Prostate gland (tissue), 2 donors: ENCODE measurements at regions not wholly inside any gene's neighbourhood (a gene's known extent, or its start where the extent isn't known, plus 50 kb on each side); places are given as distances from the start of the nearest gene placed in this dataset.

Experiments used
- DNase-seq: peaks from one replicate; pipeline ENCODE4 v3.0.0-alpha.2; 2019; ENCODE audit warnings: low spot score
- H3K27ac ChIP-seq, 2 donors: fragments of 200-600 bp; sonication (generic); 2 replicates each; pipeline ENCODE4 v1.5.1; 2017 to 2019
- H3K27me3 ChIP-seq: fragments of 200-600 bp; sonication (generic); replicated peaks from 2 replicates; pipeline ENCODE4 v1.5.1; 2019; ENCODE audit not compliant: insufficient read depth
- H3K36me3 ChIP-seq, 2 donors: fragments of 200-600 bp; sonication (generic); 1 replicate in 1 of 2; 2 replicates in 1 of 2; pipeline versions ENCODE4 v1.5.1 to v1.8.1; 2017 to 2019
- H3K4me1 ChIP-seq: fragments of 200-600 bp; sonication (generic); replicated peaks from 2 replicates; pipeline ENCODE4 v1.5.1; 2019
- H3K4me3 ChIP-seq, 2 donors: fragments of 200-600 bp; sonication (generic); 2 replicates each; pipeline ENCODE4 v1.5.1; 2017 to 2019
- H3K9me3 ChIP-seq: fragments of 200-600 bp; sonication (generic); 2 replicates; pipeline ENCODE4 v1.5.1; 2017
- CTCF ChIP-seq, 4 experiments: fragments of 200-600 bp in 2 of 4; fragments of 450-650 bp in 2 of 4; sonication (generic) in 2 of 4; IDR thresholded peaks; 1 replicate in 3 of 4; 2 replicates in 1 of 4; pipeline ENCODE4 v1.5.1; 2016 to 2019; ENCODE audit warnings: antibody characterized with exemption in 4 of 4, mild to moderate bottlenecking in 2 of 4, moderate library complexity in 2 of 4
- POLR2A ChIP-seq: fragments of 450-650 bp; IDR thresholded peaks from one replicate; pipeline ENCODE4 v1.6.1; 2016; ENCODE audit warnings: antibody characterized with exemption, mild to moderate bottlenecking
- POLR2AphosphoS5 ChIP-seq: sonication (generic); formaldehyde crosslinking; IDR thresholded peaks from one replicate; pipeline ENCODE4 v1.6.1; 2017; ENCODE audit warnings: antibody characterized with exemption
- WGBS: methylation state at CpG from one replicate; pipeline ENCODE4 v1.1.5; 2018; 5-methylcytosine and 5-hydroxymethylcytosine counted together
- intact Hi-C: fragments of 100-400 bp; cut with DNase I; formaldehyde crosslinking; loops from one replicate; pipeline ENCODE4 v1.14.2; 2022

DNA sequence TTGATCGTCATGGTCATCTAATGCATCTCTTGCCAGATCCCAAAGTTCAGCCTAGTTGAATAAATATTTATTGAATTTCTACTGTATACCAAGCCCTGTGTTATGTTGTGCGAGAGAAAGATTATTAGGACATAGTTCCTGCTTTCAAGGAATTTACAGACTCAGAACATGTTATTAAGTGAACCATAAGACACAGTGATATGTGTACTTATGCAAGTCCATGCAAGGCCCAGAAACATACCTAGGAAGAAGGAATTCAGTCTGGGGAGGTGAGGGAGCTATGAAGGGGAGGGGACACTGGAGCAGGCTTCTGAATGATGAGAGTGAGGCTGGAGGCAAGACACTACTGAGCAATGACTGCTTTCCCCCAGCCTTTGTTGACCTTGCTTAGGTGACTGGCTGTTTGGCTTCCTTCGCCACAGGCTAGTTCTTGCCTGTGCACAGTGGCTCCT lies 81.4 kb downstream of the ACAA2 start:
- WGBS: 52% methylated on average over 3 of the region's 3 CpGs
- DNase-seq: peak; percentile 65
- TF ChIP-seq POLR2A (no peak), POLR2AphosphoS5 (peak; percentile 80)
- Histone ChIP-seq H3K27me3 (no peaks in the 10 kb centered on the region), H3K9me3 (no peaks in the 10 kb centered on the region), H3K4me3 (no peak overlapping the region), H3K4me1 (no peaks in the 10 kb centered on the region), H3K27ac (no peak overlapping the region), H3K36me3 (no peaks in the 10 kb centered on the region)
- intact Hi-C loops: no loop called here

GRCh38 chr18:49731421-49731841 lies 81.9 kb downstream of the ACAA2 start:
- H3K36me3 ChIP-seq: no peaks in the 10 kb centered on the region
- H3K4me3 ChIP-seq: no peak overlapping the region
- DNase-seq: no peak
- TF ChIP-seq CTCF (IDR thresholded peaks at IDR 0.05) (no peak), POLR2AphosphoS5 (no peak), POLR2A (no peak)
- intact Hi-C loops: no loop called here
- WGBS: 58% methylated on average over 5 of the region's 5 CpGs
- H3K27ac ChIP-seq: no peak overlapping the region
- no peaks in the 10 kb centered on the region for H3K4me1 ChIP-seq
- H3K9me3 ChIP-seq: no peaks in the 10 kb centered on the region
- no peaks in the 10 kb centered on the region for H3K27me3 ChIP-seq

DNA sequence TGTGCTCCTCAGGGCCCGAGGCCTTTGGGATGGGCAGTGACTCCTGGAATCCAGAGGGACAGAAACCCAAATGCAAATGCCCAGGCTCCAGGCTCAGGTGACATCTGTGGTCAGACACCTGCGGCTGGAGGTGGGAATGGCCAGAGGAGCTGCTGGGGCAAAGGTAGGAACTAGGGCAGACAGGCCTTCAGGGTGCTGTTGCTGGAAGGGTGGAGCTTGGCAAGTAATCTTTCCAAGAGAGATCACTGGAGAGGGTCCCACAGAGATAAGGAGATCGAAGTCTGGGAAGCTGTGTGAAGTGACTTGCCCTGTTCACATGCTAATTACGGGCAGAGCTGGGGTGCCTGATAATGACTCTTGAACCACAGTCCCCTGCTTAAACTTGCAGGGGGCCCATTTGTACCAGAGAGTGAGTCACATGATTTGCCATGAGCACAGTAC lies 82.4 kb downstream of the ACAA2 start:
- WGBS: 48% methylated on average over 4 of the region's 4 CpGs
- no peak overlapping the region for H3K27ac ChIP-seq
- no peaks in the 10 kb centered on the region for H3K36me3 ChIP-seq
- TF ChIP-seq CTCF (IDR thresholded peaks at IDR 0.05) (no peak), POLR2AphosphoS5 (no peak), POLR2A (no peak)
- H3K27me3 ChIP-seq: no peaks in the 10 kb centered on the region
- no peak for DNase-seq
- H3K4me3 ChIP-seq: no peak overlapping the region
- no peaks in the 10 kb centered on the region for H3K4me1 ChIP-seq
- no peaks in the 10 kb centered on the region for H3K9me3 ChIP-seq
- intact Hi-C loops: no loop called here

- intact Hi-C loops: no loop called here
- H3K4me1 ChIP-seq: no peaks in the 10 kb centered on the region
- H3K36me3 ChIP-seq: no peaks in the 10 kb centered on the region
- no peak overlapping the region for H3K4me3 ChIP-seq
- H3K9me3 ChIP-seq: no peaks in the 10 kb centered on the region
- no peak for TF ChIP-seq POLR2A
- TF ChIP-seq CTCF (IDR thresholded peaks at IDR 0.05): peak in 2 of 4 experiments; percentile 11 to 28
- no peaks in the 10 kb centered on the region for H3K27me3 ChIP-seq
- H3K27ac ChIP-seq: no peak overlapping the region
- 80% methylated on average over 4 of the region's 4 CpGs for WGBS
- DNase-seq: no peak
These were observed 84.8 kb downstream of the ACAA2 start for GRCh38 chr18:49728542-49728941.

DNA sequence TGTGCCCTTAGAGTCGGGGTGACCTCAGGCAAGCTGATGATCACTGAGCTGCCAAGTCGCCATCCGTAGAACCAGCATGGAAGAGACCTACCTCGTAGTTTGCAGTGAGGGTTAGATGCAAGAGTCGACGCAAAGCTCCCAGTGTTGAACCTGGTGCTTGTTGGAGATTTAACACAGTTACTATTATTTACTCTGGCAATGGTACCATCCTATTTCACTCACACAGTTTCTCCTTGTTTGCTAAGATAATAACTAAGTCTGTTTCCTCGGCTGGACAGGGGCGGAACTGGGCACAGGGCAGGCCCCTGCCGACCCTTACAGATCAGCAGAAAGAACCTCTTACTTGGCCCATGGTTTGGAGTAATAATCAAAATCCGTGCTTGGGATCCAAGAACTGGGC lies 85.5 kb downstream of the ACAA2 start:
- no peak for DNase-seq
- intact Hi-C loops: no loop called here
- Histone ChIP-seq H3K36me3 (no peaks in the 10 kb centered on the region), H3K27me3 (no peaks in the 10 kb centered on the region), H3K9me3 (no peaks in the 10 kb centered on the region), H3K4me1 (no peaks in the 10 kb centered on the region), H3K27ac (no peak overlapping the region), H3K4me3 (no peak overlapping the region)
- TF ChIP-seq POLR2AphosphoS5: peak; percentile 19
- TF ChIP-seq CTCF (IDR thresholded peaks at IDR 0.05): no peak
- no peak for TF ChIP-seq POLR2A
- 66% methylated on average over 10 of the region's 10 CpGs for WGBS
